ENCODE measurements at regions not wholly inside any gene's neighbourhood (a gene's known extent, or its start where the extent isn't known, plus 50 kb on each side); places are given as distances from the start of the nearest gene placed in this dataset.

DNA sequence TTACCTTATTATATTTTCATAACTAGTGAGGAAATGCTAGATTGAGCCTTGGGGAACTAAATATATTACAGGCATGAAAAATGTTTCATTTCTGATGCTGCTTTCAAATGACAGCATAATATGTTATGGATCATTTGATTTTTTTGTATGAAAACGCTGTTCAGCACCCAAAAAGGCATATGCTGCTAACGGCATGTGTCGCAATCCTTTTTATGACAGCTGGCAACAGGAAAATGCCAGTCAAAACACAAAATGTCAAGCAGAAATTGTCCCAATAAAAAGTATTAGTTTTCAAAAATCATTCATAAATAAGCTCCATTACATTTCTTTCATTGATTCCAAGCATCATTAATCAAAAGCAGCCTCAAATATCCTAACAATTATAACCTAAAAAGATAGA, 1244.5 kb downstream of the PCDH7 start:
- TF ChIP-seq CTCF (IDR thresholded peaks at IDR 0.05), result no peak
- TF ChIP-seq EP300 (IDR thresholded peaks at IDR 0.05), result no peak
- no peak for TF ChIP-seq POLR2AphosphoS5 (IDR thresholded peaks at IDR 0.05)
- TF ChIP-seq POLR2A (IDR thresholded peaks at IDR 0.05), result no peak

All from stomach (tissue), 4 donors.